LNCaP clone FGC (cell line): ENCODE measurements at regions not wholly inside any gene's neighbourhood (a gene's known extent, or its start where the extent isn't known, plus 50 kb on each side); places are given as distances from the start of the nearest gene placed in this dataset.

Source experiments
- DNase-seq: peaks from one replicate; pipeline ENCODE4 v3.0.0-alpha.2; 2011; ENCODE audit warnings: low read depth
- H3K4me3 ChIP-seq: 2 replicates; pipeline ENCODE4 v1.5.1; 2011; ENCODE audit warnings: mild to moderate bottlenecking, low read depth, low read length, control low read depth
- TF ChIP-seq, protein P1 (sequence below): IDR thresholded peaks from 2 replicates; pipeline ENCODE4 v1.5.1; 2012; ENCODE audit warnings: mild to moderate bottlenecking; ENCODE audit not compliant: control insufficient read depth, insufficient read depth; ENCODE audit errors: extremely low read depth

DNA sequence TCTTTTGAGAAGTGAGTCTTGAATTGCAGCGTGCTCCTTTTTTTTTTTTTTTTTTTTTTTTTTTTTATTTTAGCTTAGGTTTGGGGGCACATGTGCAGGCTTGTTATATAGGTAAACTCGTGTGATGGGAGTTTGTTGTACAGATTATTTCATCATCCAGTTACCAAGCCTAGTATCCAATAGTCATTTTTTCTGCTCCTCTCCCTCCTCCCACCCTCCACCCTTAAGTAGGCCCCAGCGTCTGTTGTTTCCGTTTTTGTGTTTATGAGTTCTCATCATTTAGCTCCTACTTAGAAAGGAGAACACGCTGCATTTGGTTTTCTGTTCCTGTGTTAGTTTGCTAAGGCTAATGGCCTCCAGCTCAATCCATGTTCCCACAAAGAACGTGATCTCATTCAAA, 81.3 kb upstream of the TSPAN5 start:
- DNase-seq: no peak
- H3K4me3 ChIP-seq: no peak overlapping the region
- TF ChIP-seq, protein P1, sequence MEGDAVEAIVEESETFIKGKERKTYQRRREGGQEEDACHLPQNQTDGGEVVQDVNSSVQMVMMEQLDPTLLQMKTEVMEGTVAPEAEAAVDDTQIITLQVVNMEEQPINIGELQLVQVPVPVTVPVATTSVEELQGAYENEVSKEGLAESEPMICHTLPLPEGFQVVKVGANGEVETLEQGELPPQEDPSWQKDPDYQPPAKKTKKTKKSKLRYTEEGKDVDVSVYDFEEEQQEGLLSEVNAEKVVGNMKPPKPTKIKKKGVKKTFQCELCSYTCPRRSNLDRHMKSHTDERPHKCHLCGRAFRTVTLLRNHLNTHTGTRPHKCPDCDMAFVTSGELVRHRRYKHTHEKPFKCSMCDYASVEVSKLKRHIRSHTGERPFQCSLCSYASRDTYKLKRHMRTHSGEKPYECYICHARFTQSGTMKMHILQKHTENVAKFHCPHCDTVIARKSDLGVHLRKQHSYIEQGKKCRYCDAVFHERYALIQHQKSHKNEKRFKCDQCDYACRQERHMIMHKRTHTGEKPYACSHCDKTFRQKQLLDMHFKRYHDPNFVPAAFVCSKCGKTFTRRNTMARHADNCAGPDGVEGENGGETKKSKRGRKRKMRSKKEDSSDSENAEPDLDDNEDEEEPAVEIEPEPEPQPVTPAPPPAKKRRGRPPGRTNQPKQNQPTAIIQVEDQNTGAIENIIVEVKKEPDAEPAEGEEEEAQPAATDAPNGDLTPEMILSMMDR: no peak

DNA sequence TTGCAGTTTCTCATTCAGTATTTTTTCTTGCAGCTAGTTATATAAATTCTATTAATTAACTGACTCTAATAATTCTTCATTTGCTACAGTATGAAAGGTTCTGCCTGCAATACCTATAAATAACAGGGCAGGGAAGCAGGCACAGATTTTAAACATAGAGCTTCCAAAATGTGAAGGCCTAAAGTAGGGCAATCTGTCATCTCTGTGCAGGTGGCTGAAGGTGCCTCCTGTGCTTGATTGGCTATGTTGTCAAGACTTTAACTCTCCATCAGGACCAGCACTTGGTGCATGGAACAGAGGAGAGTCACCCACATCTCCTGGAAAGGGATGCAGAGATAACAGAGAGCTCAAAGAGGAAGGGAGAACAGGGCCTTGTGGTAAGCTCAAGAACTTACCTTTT, 75.2 kb upstream of the TSPAN5 start:
- TF ChIP-seq, protein P1: no peak
- DNase-seq: no peak
- no peak overlapping the region for H3K4me3 ChIP-seq

DNA sequence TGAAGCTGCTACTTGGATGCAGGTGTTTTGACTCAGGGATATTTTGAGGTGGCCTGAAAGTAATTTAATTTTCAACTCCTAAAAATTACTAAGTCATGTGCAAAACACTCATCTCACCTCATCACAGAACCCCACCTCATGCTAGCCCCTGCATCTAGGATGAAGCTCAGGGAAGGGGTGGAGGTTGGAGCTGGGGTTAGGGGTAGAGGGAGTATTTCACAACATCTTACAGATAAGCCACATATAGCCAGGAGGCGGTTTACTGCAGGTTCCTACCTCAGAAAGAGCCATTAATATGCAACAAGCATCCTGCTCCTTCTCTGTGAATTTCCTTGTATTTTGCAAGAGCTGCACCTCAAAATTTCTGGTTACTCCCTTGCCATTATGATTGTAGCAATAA, 70.5 kb upstream of the TSPAN5 start:
- TF ChIP-seq, protein P1: no peak
- no peak for DNase-seq
- H3K4me3 ChIP-seq: no peak overlapping the region

DNA sequence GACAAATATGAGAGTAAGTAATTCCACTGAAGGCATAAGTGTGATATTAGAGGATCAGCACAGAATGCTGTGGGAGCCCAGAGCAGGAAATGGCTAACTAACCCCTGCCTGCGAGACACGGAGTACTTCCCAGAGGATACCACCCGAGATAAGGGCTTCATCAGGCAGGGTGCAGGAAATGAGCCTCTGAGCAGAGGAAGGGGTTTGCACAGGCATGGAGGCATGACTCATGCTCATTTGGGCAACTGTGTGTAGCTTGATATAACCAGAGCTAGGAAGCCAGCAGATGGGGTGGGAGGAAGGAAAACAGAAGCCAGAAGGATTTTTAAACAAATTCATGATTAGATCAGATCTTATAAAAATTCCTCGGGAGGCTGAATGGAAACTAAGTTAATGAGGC, 70.0 kb upstream of the TSPAN5 start:
- DNase-seq: no peak
- H3K4me3 ChIP-seq: no peak overlapping the region
- TF ChIP-seq, protein P1: no peak

DNA sequence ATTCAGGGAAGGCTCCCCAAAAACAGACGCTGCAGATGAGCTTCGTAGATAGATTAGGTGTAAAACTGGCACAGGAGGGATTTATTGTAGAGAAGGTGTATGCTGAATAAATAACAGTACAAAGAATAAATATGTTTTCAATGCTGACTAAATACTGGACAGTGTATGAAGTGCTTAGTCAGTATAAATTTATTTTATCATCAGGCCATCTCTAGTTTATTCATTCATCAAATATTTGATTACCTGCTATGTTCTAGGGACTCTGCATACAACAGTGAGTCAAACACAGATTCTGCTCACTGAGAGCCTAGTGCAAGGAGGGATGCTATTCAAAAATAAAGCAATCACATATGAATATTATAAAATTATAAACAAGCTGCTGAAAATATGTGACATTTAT, 63.6 kb upstream of the TSPAN5 start:
- peak; percentile 82 for DNase-seq
- no peak overlapping the region for H3K4me3 ChIP-seq
- TF ChIP-seq, protein P1: no peak

DNA sequence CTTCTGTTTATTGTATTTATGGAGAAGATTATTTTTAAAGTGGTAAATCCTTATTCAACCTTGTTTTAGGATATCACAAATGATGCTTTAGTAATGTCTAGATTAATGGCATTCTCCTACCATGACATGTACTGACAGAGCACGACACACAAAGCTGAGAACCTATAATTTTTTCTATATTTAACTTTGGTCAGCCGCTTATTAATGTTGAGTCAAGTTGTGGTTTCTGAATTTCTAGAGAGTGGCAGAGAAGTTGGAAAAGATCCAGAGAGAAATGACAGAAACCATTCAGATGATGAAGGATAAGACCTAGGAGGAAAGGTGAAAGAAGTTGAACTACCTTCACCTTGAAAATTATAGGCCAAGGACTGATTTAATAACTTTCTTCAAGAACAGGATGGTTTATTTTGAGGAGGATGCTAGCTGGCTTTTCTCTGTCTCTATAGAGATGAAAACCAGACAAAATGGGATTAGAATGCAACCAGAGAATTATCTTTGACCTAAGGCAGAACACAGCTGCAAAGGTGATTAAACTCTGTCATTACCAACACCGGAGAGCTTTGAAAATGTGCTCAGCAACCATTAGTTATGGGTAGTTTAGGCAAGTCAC, 62.6 kb upstream of the TSPAN5 start:
- TF ChIP-seq, protein P1: no peak
- DNase-seq: no peak
- no peak overlapping the region for H3K4me3 ChIP-seq

DNA sequence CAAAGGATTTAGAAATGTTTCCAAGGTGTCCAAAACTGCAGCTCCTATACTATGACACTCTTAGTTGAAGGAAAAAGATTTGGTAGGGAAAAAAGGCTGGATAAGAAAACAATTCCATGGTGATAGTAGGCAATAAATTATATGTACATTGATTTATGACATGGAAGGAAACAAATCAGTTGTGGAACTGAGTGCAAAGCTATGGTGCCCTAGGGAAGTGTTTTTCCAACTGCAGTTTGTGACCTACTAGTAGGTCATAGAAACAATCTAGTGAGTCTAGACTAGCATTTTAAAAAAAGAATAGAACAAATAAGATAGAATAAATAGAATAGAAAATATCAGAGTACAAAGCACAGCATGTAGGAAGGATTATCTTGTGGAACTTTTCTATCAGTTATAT, 58.4 kb upstream of the TSPAN5 start:
- TF ChIP-seq, protein P1: no peak
- no peak for DNase-seq
- no peak overlapping the region for H3K4me3 ChIP-seq
